Loucy (cell line): ENCODE measurements at regions not wholly inside any gene's neighbourhood (a gene's known extent, or its start where the extent isn't known, plus 50 kb on each side); places are given as distances from the start of the nearest gene placed in this dataset.

ENCODE experiments used
- H2AFZ ChIP-seq: fragments of 200-600 bp; sonication (generic); 2 replicates; pipeline ENCODE4 v1.6.0; 2016; ENCODE audit warnings: antibody characterized with exemption, mild to moderate bottlenecking, low read length, moderate library complexity
- H3F3A ChIP-seq: fragments of 200-600 bp; 2 replicates; pipeline ENCODE4 v1.6.0; 2016; ENCODE audit warnings: antibody characterized with exemption, low read depth, mild to moderate bottlenecking
- H3K27me3 ChIP-seq: fragments of 200-600 bp; sonication (generic); 2 replicates; pipeline ENCODE4 v1.6.1; 2014; ENCODE audit warnings: low read length, mild to moderate bottlenecking; ENCODE audit not compliant: insufficient read depth, poor library complexity, severe bottlenecking
- H3K36me3 ChIP-seq: fragments of 200-600 bp; sonication (generic); 2 replicates; pipeline ENCODE4 v1.6.1; 2016; ENCODE audit warnings: low read length; ENCODE audit not compliant: insufficient read depth
- H3K4me1 ChIP-seq: fragments of 200-600 bp; sonication (generic); 2 replicates; pipeline ENCODE4 v1.5.1; 2014; ENCODE audit warnings: low read length, mild to moderate bottlenecking; ENCODE audit not compliant: insufficient read depth, poor library complexity, severe bottlenecking
- H3K4me2 ChIP-seq: fragments of 200-600 bp; sonication (generic); 2 replicates; pipeline ENCODE4 v1.6.0; 2014; ENCODE audit warnings: antibody characterized with exemption, low read length, low read depth, mild to moderate bottlenecking; ENCODE audit not compliant: poor library complexity, severe bottlenecking
- H3K4me3 ChIP-seq: fragments of 200-600 bp; sonication (generic); 2 replicates; pipeline ENCODE4 v1.5.1; 2014; ENCODE audit warnings: low read length, mild to moderate bottlenecking, mixed read lengths; ENCODE audit not compliant: poor library complexity, severe bottlenecking
- H3K79me2 ChIP-seq: fragments of 200-600 bp; sonication (generic); 2 replicates; pipeline ENCODE4 v1.6.1; 2014; ENCODE audit warnings: low read length; ENCODE audit not compliant: insufficient read depth
- H3K9ac ChIP-seq: fragments of 200-600 bp; sonication (generic); 2 replicates; pipeline ENCODE4 v1.6.0; 2014; ENCODE audit warnings: mild to moderate bottlenecking, low read depth, low read length, moderate library complexity; ENCODE audit not compliant: poor library complexity, severe bottlenecking
- H3K9me2 ChIP-seq: fragments of 200-600 bp; sonication (generic); replicated peaks from 2 replicates; pipeline ENCODE4 v1.6.1; 2016; ENCODE audit warnings: low read depth, low read length, mixed read lengths
- H3K9me3 ChIP-seq: fragments of 200-600 bp; sonication (generic); 2 replicates; pipeline ENCODE4 v1.6.1; 2014; ENCODE audit warnings: mild to moderate bottlenecking, antibody characterized with exemption, low read length, low read depth; ENCODE audit not compliant: insufficient read depth
- H4K20me1 ChIP-seq: fragments of 200-600 bp; sonication (generic); 2 replicates; pipeline ENCODE4 v1.6.0; 2014; ENCODE audit warnings: antibody characterized with exemption, low read length, mild to moderate bottlenecking; ENCODE audit not compliant: insufficient read depth, poor library complexity, severe bottlenecking
- EZH2phosphoT487 ChIP-seq: fragments of 200-600 bp; IDR thresholded peaks from 2 replicates; pipeline ENCODE4 v1.6.1; 2018; ENCODE audit warnings: antibody characterized with exemption, mild to moderate bottlenecking, moderate library complexity, borderline replicate concordance
- TF ChIP-seq, protein P1 (sequence below): fragments of 200-600 bp; sonication (generic); conservative IDR thresholded peaks from 2 replicates; pipeline ENCODE4 v1.5.1; 2014; ENCODE audit warnings: mild to moderate bottlenecking, antibody characterized with exemption, low read length

GRCh38 chr17:69769050-69769449 lies 306.0 kb upstream of the KCNJ16 start:
- Histone ChIP-seq H3K36me3 (no peaks in the 10 kb centered on the region), H3K27me3 (no peaks in the 10 kb centered on the region), H3K79me2 (no peaks in the 10 kb centered on the region), H3K4me1 (no peaks in the 10 kb centered on the region), H3K9me2 (no peaks in the 10 kb centered on the region), H2AFZ (no peak overlapping the region), H3K4me3 (no peak overlapping the region), H3K9ac (no peak overlapping the region), H3K9me3 (no peaks in the 10 kb centered on the region), H3K4me2 (no peak overlapping the region), H3F3A (no peaks in the 10 kb centered on the region), H4K20me1 (no peaks in the 10 kb centered on the region)
- TF ChIP-seq, protein P1, sequence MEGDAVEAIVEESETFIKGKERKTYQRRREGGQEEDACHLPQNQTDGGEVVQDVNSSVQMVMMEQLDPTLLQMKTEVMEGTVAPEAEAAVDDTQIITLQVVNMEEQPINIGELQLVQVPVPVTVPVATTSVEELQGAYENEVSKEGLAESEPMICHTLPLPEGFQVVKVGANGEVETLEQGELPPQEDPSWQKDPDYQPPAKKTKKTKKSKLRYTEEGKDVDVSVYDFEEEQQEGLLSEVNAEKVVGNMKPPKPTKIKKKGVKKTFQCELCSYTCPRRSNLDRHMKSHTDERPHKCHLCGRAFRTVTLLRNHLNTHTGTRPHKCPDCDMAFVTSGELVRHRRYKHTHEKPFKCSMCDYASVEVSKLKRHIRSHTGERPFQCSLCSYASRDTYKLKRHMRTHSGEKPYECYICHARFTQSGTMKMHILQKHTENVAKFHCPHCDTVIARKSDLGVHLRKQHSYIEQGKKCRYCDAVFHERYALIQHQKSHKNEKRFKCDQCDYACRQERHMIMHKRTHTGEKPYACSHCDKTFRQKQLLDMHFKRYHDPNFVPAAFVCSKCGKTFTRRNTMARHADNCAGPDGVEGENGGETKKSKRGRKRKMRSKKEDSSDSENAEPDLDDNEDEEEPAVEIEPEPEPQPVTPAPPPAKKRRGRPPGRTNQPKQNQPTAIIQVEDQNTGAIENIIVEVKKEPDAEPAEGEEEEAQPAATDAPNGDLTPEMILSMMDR: no peak
- no peak for TF ChIP-seq EZH2phosphoT487

GRCh38 chr17:69773081-69773480 lies 301.9 kb upstream of the KCNJ16 start:
- H3K9me3 ChIP-seq: no peaks in the 10 kb centered on the region
- H3K27me3 ChIP-seq: no peaks in the 10 kb centered on the region
- no peak overlapping the region for H3K4me3 ChIP-seq
- no peaks in the 10 kb centered on the region for H3K9me2 ChIP-seq
- no peak overlapping the region for H3K9ac ChIP-seq
- no peaks in the 10 kb centered on the region for H3K4me1 ChIP-seq
- H2AFZ ChIP-seq: no peak overlapping the region
- no peak overlapping the region for H3K4me2 ChIP-seq
- TF ChIP-seq EZH2phosphoT487: no peak
- no peaks in the 10 kb centered on the region for H4K20me1 ChIP-seq
- H3K36me3 ChIP-seq: no peaks in the 10 kb centered on the region
- H3F3A ChIP-seq: no peaks in the 10 kb centered on the region
- H3K79me2 ChIP-seq: no peaks in the 10 kb centered on the region

DNA sequence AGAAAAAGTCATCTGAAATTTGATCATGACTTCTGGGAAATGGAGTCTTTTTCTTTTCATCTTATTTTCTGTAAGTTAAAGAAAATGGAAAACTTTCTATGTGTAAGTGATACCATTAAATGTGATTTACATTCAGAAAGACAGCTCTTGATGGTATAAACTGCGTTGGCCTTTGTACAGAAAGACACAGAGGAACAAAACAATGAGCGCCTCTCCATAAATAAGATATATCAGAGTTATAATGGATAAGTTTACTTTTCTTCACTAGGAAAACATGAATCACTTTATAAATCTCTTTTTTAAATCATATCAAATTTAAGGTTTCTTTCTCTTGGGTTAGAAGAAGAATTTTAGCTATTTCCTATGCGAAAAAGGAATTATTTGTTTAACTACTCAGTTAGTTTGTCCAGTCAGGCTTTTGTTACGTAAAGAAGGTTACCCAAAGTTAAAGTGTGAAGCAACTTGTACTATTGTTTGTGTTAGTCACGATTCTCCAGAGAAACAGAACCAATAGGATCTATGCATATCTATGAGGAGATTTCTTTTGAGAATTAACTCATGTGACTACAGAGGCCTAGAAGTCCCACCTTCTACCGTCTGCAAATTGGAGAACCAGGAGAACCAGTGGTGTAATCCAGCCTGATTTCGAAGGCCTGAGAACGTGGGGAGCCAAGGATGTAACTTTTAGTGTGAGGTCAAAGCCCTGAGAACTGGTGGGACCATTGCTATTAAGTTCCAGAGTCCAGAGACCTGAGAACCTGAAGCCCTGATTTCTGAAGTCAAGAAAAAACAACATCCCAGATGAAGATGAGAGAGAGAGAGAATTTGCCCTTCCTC lies 295.4 kb upstream of the KCNJ16 start:
- Histone ChIP-seq H3K36me3 (no peaks in the 10 kb centered on the region), H3K4me2 (no peak overlapping the region), H3K9me2 (no peaks in the 10 kb centered on the region), H2AFZ (no peak overlapping the region), H3K9me3 (no peaks in the 10 kb centered on the region), H3K27me3 (no peaks in the 10 kb centered on the region), H3K79me2 (no peaks in the 10 kb centered on the region), H3K4me3 (no peak overlapping the region), H3K9ac (no peak overlapping the region), H4K20me1 (no peaks in the 10 kb centered on the region), H3F3A (no peaks in the 10 kb centered on the region), H3K4me1 (no peaks in the 10 kb centered on the region)
- no peak for TF ChIP-seq EZH2phosphoT487
- TF ChIP-seq, protein P1: no peak

DNA sequence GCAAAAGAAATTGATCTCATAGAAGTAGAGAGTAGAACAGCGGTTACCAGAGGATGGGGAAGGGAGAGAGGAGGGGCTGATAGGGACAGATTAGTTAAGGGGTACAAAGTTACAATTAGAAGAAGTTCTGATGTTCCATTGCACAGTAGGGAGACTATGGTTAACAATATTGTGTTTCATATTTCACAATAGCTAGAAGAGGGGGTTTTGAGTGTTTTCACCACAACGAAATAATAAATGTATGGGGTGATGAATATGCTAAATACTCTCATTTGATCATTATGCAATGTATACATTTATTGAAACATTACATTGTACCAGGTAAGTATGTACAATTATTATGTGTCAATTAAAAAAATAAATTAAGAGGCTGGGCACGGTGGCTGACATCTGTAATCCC lies 291.2 kb upstream of the KCNJ16 start:
- no peaks in the 10 kb centered on the region for H3K27me3 ChIP-seq
- H4K20me1 ChIP-seq: no peaks in the 10 kb centered on the region
- no peaks in the 10 kb centered on the region for H3F3A ChIP-seq
- H3K9me3 ChIP-seq: no peaks in the 10 kb centered on the region
- H3K9me2 ChIP-seq: no peaks in the 10 kb centered on the region
- H3K36me3 ChIP-seq: no peaks in the 10 kb centered on the region
- no peak overlapping the region for H3K4me3 ChIP-seq
- TF ChIP-seq, protein P1: no peak
- TF ChIP-seq EZH2phosphoT487: no peak
- H3K79me2 ChIP-seq: no peaks in the 10 kb centered on the region
- no peaks in the 10 kb centered on the region for H3K4me1 ChIP-seq
- no peak overlapping the region for H3K4me2 ChIP-seq
- H3K9ac ChIP-seq: no peak overlapping the region
- H2AFZ ChIP-seq: no peak overlapping the region
